Fibroblast of the aortic adventitia (primary cell): ENCODE measurements at regions not wholly inside any gene's neighbourhood (a gene's known extent, or its start where the extent isn't known, plus 50 kb on each side); places are given as distances from the start of the nearest gene placed in this dataset.
"Not testable (repeated sequence)": the region's sequence is repeated elsewhere in the genome, so short reads cannot be mapped to it uniquely, and the experiment has no call there.

ENCODE experiments used
- DNase-seq: peaks from one replicate; pipeline ENCODE4 v3.0.0-alpha.2; 2010; ENCODE audit warnings: low read depth
- H3K4me3 ChIP-seq: 2 replicates; pipeline ENCODE4 v1.5.1; 2011; ENCODE audit warnings: low read depth, mild to moderate bottlenecking, control low read depth, low read length, moderate library complexity
- TF ChIP-seq, protein P1 (sequence below): IDR thresholded peaks from 2 replicates; pipeline ENCODE4 v1.5.1; 2011; ENCODE audit warnings: mild to moderate bottlenecking, low read length, control low read depth, inconsistent platforms; ENCODE audit not compliant: insufficient read depth

GRCh38 chr11:72525466-72525865 lies 91.1 kb upstream of the CLPB start:
- TF ChIP-seq, protein P1, sequence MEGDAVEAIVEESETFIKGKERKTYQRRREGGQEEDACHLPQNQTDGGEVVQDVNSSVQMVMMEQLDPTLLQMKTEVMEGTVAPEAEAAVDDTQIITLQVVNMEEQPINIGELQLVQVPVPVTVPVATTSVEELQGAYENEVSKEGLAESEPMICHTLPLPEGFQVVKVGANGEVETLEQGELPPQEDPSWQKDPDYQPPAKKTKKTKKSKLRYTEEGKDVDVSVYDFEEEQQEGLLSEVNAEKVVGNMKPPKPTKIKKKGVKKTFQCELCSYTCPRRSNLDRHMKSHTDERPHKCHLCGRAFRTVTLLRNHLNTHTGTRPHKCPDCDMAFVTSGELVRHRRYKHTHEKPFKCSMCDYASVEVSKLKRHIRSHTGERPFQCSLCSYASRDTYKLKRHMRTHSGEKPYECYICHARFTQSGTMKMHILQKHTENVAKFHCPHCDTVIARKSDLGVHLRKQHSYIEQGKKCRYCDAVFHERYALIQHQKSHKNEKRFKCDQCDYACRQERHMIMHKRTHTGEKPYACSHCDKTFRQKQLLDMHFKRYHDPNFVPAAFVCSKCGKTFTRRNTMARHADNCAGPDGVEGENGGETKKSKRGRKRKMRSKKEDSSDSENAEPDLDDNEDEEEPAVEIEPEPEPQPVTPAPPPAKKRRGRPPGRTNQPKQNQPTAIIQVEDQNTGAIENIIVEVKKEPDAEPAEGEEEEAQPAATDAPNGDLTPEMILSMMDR, result no peak
- DNase-seq, result no peak
- H3K4me3 ChIP-seq, result no peak overlapping the region

GRCh38 chr11:72524711-72525110 lies 90.4 kb upstream of the CLPB start:
- no peak overlapping the region for H3K4me3 ChIP-seq
- DNase-seq, result peak; percentile 63
- TF ChIP-seq, protein P1, result no peak

DNA sequence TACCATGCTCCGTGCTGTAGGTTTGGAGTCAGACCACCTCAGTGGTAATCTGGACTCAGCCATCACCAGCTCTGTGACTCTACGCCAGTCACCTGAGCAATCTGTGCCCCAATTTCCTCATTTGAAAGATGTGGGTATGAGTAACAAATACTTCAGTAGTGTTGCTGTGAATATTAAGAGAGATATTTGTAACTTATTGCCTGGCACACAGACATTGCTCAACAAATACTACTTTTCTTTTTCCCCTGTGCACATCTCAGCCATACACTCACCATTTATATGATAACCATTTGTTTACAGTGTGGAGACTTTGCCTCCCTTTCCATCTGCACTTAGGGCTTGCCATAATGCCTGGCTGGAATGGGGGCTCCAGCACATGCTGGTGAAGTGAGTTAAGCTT lies 89.7 kb upstream of the CLPB start:
- DNase-seq, result no peak
- no peak overlapping the region for H3K4me3 ChIP-seq
- TF ChIP-seq, protein P1, result no peak

- TF ChIP-seq, protein P1, result no peak
- H3K4me3 ChIP-seq, result no peak overlapping the region
- no peak for DNase-seq
These were observed 87.9 kb upstream of the CLPB start for GRCh38 chr11:72522186-72522585.

DNA sequence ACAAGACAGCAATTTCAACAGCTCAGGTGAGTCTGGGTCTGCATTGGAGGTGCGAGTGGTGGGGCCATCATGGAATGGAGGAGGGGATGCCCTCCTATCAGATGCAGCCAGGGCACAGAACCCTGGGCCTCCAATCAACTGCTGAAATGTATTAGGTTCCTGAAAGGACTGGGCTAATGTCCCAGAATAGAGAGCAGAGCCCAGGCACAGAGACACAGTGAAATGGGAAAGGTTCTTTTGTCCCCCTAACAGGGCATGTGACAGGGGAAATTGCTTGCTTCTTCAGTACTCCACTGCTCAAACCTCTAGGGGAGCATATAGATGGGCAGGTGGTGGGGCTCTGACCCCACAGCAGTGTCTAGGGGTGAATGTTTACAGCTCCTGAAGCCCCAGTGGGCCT lies 87.3 kb upstream of the CLPB start:
- TF ChIP-seq, protein P1, result no peak
- H3K4me3 ChIP-seq, result no peak overlapping the region
- no peak for DNase-seq

DNA sequence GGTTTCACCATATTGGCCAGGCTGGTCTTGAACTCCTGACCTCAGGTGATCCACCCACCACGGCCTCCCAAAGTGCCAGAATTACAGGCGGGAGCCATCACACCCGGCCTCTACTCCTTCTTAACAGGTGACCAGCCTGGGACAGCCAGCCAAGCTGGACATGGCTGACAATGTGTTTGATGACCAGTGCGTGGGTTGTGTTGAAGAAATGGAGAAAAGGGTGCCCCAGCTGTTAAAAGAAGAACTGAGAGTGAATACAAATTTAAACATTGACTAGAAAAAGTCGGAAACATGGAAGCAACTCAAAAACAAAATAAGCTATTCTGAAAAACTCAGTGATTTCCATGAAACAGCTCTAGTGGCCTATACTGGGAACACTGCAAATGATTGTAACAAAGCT lies 86.5 kb upstream of the CLPB start:
- TF ChIP-seq, protein P1, result no peak
- no peak overlapping the region for H3K4me3 ChIP-seq
- DNase-seq, result no peak

GRCh38 chr11:72519882-72520281 lies 85.6 kb upstream of the CLPB start:
- H3K4me3 ChIP-seq, DNase-seq: not testable (repeated sequence)
